Breast epithelium (tissue), 4 donors: ENCODE measurements at regions not wholly inside any gene's neighbourhood (a gene's known extent, or its start where the extent isn't known, plus 50 kb on each side); places are given as distances from the start of the nearest gene placed in this dataset.

Source experiments
- DNase-seq, 2 donors: peaks; one replicate each; pipeline ENCODE4 v3.0.0-alpha.2; 2019; ENCODE audit warnings: low spot score in 2 of 2
- H3K27ac ChIP-seq, 2 donors: fragments of 200-600 bp; sonication (generic) in 1 of 2; one replicate each; pipeline ENCODE4 v1.5.1; 2016 to 2019; ENCODE audit warnings: mild to moderate bottlenecking in 1 of 2
- H3K27me3 ChIP-seq, 2 donors: fragments of 200-600 bp; sonication (generic) in 1 of 2; one replicate each; pipeline versions ENCODE4 v1.5.1 to v1.6.0; 2017 to 2019; ENCODE audit warnings: control low read depth in 1 of 2, mild to moderate bottlenecking in 1 of 2
- H3K36me3 ChIP-seq: fragments of 200-600 bp; one replicate; pipeline ENCODE4 v1.5.1; 2019
- H3K4me1 ChIP-seq, 2 donors: fragments of 200-600 bp; sonication (generic); one replicate each; pipeline ENCODE4 v1.5.1; 2016 to 2019; ENCODE audit warnings: control low read depth in 1 of 2
- H3K4me3 ChIP-seq, 3 donors: fragments of 200-600 bp; sonication (generic); 1 replicate in 2 of 3; 2 replicates in 1 of 3; pipeline ENCODE4 v1.5.1; 2016 to 2019; ENCODE audit warnings: mild to moderate bottlenecking in 3 of 3, moderate library complexity in 2 of 3
- H3K9me3 ChIP-seq, 2 donors: fragments of 200-600 bp; sonication (generic) in 1 of 2; one replicate each; pipeline ENCODE4 v1.5.1; 2016 to 2019; ENCODE audit warnings: control low read depth in 1 of 2
- POLR2A ChIP-seq: fragments of 450-650 bp; IDR thresholded peaks from one replicate; pipeline ENCODE4 v1.6.1; 2016; ENCODE audit warnings: antibody characterized with exemption, mild to moderate bottlenecking, moderate library complexity
- POLR2AphosphoS5 ChIP-seq, 3 donors: sonication (generic); formaldehyde crosslinking; IDR thresholded peaks; one replicate each; pipeline ENCODE4 v1.6.1; 2017; ENCODE audit warnings: antibody characterized with exemption in 3 of 3
- intact Hi-C: fragments of 100-400 bp; cut with DNase I; formaldehyde crosslinking; loops from one replicate; pipeline ENCODE4 v1.15.1; 2023; ENCODE audit warnings: low total_unique reads
- TF ChIP-seq, protein P1 (sequence below), 3 donors: fragments of 450-650 bp; IDR thresholded peaks; one replicate each; pipeline ENCODE4 v1.5.1; 2016 to 2017; ENCODE audit warnings: antibody characterized with exemption in 3 of 3, mild to moderate bottlenecking in 3 of 3, moderate library complexity in 3 of 3

DNA sequence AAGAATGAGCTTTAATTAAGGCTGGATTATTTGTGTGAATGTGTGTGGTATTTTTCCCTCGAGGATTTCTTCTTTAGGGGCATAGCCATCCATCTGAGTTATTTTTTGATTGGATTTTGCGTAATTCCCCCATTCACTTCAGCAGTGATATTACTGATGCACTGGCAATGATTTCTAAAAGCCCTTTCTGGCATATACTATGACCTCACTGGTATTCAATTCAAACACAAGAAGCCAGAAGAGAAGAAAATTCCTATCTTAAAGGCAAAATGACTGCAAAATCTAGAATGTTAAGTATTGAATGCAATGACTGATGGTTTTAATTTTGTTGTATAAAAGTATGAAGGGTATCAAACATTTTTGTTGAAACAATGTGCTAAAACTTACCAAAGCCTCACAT lies 71.1 kb upstream of the DDIT4L start:
- intact Hi-C loops: no loop called here
- TF ChIP-seq, protein P1, sequence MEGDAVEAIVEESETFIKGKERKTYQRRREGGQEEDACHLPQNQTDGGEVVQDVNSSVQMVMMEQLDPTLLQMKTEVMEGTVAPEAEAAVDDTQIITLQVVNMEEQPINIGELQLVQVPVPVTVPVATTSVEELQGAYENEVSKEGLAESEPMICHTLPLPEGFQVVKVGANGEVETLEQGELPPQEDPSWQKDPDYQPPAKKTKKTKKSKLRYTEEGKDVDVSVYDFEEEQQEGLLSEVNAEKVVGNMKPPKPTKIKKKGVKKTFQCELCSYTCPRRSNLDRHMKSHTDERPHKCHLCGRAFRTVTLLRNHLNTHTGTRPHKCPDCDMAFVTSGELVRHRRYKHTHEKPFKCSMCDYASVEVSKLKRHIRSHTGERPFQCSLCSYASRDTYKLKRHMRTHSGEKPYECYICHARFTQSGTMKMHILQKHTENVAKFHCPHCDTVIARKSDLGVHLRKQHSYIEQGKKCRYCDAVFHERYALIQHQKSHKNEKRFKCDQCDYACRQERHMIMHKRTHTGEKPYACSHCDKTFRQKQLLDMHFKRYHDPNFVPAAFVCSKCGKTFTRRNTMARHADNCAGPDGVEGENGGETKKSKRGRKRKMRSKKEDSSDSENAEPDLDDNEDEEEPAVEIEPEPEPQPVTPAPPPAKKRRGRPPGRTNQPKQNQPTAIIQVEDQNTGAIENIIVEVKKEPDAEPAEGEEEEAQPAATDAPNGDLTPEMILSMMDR (IDR thresholded peaks at IDR 0.05): no peak
- no peak for TF ChIP-seq POLR2A
- no peak for TF ChIP-seq POLR2AphosphoS5 (IDR thresholded peaks at IDR 0.05)
- DNase-seq: no peak
- no peaks in the 10 kb centered on the region for H3K36me3 ChIP-seq
- no peak overlapping the region for H3K27ac ChIP-seq
- no peak overlapping the region for H3K4me3 ChIP-seq
- no peaks in the 10 kb centered on the region for H3K27me3 ChIP-seq
- H3K9me3 ChIP-seq: peaks cover 0 to 9% of the 10 kb centered on the region in 2 donors
- no peaks in the 10 kb centered on the region for H3K4me1 ChIP-seq

DNA sequence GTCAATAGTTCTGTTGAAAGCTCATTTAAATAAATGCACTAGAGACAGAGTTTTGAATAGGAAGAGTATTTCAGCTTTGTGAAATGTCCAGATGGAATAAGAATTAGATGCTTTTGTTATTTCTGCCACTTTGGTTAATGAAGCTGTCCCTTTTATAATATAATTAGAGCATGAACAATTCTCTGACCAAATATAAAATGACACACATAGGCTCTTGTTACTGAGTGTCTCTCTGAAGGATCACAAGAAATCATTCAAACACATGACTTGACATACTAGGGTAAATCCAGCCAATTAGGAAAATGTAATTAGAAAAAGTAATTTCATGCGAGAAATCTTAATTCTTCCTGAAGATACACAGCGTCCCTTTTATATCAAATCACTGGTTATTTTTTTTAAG lies 68.4 kb upstream of the DDIT4L start:
- no peak for DNase-seq
- Histone ChIP-seq H3K36me3 (no peaks in the 10 kb centered on the region), H3K27ac (no peak overlapping the region), H3K27me3 (no peaks in the 10 kb centered on the region), H3K4me3 (no peak overlapping the region), H3K9me3 (peaks cover 0 to 5% of the 10 kb centered on the region in 2 donors), H3K4me1 (no peaks in the 10 kb centered on the region)
- TF ChIP-seq POLR2AphosphoS5 (IDR thresholded peaks at IDR 0.05) (no peak), POLR2A (no peak)
- TF ChIP-seq, protein P1 (IDR thresholded peaks at IDR 0.05): no peak
- intact Hi-C loops: no loop called here

DNA sequence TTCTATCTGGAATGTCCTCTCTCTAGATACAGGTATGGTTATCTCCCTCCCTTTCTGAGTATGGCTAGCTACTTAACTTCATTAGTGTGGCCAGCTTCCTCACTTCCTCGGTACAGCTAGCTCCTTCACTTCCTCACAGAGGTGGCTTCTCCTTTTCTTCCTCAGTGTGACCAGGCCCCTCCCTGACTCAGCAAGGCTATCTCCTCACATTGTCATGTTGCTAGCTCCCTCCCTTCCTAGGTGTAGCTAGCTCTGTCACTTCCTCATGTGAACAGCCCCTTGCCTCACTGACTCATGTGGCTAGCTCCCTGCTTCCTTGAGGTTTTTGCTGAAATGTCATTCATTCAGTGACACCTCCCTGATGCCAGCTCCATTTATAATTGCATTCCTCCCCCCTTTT lies 67.3 kb upstream of the DDIT4L start:
- no peak for DNase-seq
- Histone ChIP-seq H3K4me1 (no peaks in the 10 kb centered on the region), H3K27me3 (no peaks in the 10 kb centered on the region), H3K4me3 (no peak overlapping the region), H3K9me3 (no peaks in the 10 kb centered on the region), H3K27ac (no peak overlapping the region), H3K36me3 (no peaks in the 10 kb centered on the region)
- intact Hi-C loops: no loop called here
- TF ChIP-seq, protein P1 (IDR thresholded peaks at IDR 0.05): no peak
- TF ChIP-seq POLR2AphosphoS5 (IDR thresholded peaks at IDR 0.05): no peak
- TF ChIP-seq POLR2A: no peak

DNA sequence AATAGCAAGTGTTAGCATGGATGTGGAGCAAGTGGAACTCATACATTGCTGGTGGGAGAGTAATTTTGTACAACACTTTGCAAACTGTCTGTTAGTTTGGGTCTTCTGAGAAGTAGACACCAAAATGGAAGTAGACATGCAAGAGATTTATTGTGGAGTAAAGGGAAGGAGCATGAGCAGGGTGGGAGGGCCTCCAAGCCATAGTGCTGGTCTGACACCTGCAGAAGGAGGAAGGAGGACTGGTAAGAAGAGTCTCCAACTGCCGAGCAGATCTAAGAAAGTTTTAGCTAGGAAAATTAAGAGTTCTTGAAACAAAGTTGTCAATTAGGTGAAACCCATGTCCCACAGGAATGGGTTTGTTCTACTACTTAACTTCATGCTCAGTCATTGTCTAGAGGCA lies 64.0 kb upstream of the DDIT4L start:
- no peaks in the 10 kb centered on the region for H3K36me3 ChIP-seq
- intact Hi-C loops: no loop called here
- H3K9me3 ChIP-seq: no peaks in the 10 kb centered on the region
- no peak overlapping the region for H3K27ac ChIP-seq
- H3K4me1 ChIP-seq: no peaks in the 10 kb centered on the region
- H3K27me3 ChIP-seq: no peaks in the 10 kb centered on the region
- DNase-seq: no peak
- TF ChIP-seq, protein P1 (IDR thresholded peaks at IDR 0.05): no peak
- no peak for TF ChIP-seq POLR2AphosphoS5 (IDR thresholded peaks at IDR 0.05)
- TF ChIP-seq POLR2A: no peak
- H3K4me3 ChIP-seq: no peak overlapping the region

DNA sequence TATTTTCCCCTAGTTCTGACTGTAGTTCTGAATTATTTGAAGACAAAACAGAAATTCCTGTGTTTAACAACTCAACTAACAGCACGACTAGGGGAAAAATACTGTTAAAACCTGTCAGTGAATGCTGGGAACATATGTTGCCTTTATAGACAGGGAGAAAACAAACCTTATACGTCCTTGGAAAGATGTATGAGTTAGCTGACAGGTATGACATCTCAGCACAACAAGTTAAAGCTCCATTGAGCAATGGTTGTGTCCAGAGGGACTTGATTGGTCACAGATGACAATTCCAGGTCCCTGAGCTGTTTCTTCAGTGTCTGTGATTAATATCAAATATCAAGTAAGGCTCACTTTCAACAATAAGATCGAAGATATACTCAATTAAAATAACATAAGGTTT lies 58.2 kb upstream of the DDIT4L start:
- intact Hi-C loops: no loop called here
- H3K27me3 ChIP-seq: no peaks in the 10 kb centered on the region
- H3K36me3 ChIP-seq: no peaks in the 10 kb centered on the region
- H3K27ac ChIP-seq: no peak overlapping the region
- no peaks in the 10 kb centered on the region for H3K4me1 ChIP-seq
- no peak for DNase-seq
- TF ChIP-seq, protein P1 (IDR thresholded peaks at IDR 0.05): no peak
- TF ChIP-seq POLR2AphosphoS5 (IDR thresholded peaks at IDR 0.05): no peak
- no peak for TF ChIP-seq POLR2A
- peaks cover 4 to 10% of the 10 kb centered on the region in 2 donors for H3K9me3 ChIP-seq
- H3K4me3 ChIP-seq: no peak overlapping the region
